Memory B cell (primary cell): ENCODE measurements at regions not wholly inside any gene's neighbourhood (a gene's known extent, or its start where the extent isn't known, plus 50 kb on each side); places are given as distances from the start of the nearest gene placed in this dataset.
"Not testable (repeated sequence)": the region's sequence is repeated elsewhere in the genome, so short reads cannot be mapped to it uniquely, and the experiment has no call there.

Source experiments
- ATAC-seq: fragments of 150-1000 bp; cut with Tn5 transposase; 2 replicates; pipeline ENCODE4 v1.10.0; 2021; ENCODE audit warnings: low read depth, mild to moderate bottlenecking, moderate library complexity
- DNase-seq, 2 donors: peaks; one replicate each; pipeline ENCODE4 v3.0.0; 2022; ENCODE audit warnings: low spot score in 2 of 2
- H3K27ac Mint-ChIP-seq: one replicate; pipeline ENCODE4 v1.8.0; 2022; ENCODE audit warnings: mild to moderate bottlenecking, moderate library complexity, mixed read lengths
- H3K27me3 Mint-ChIP-seq: one replicate; pipeline ENCODE4 v1.8.0; 2022; ENCODE audit warnings: mixed read lengths
- H3K36me3 Mint-ChIP-seq: one replicate; pipeline ENCODE4 v1.8.0; 2022; ENCODE audit warnings: mild to moderate bottlenecking, mixed read lengths
- H3K4me1 Mint-ChIP-seq: one replicate; pipeline ENCODE4 v1.8.0; 2022; ENCODE audit warnings: mixed read lengths
- H3K4me3 Mint-ChIP-seq: one replicate; pipeline ENCODE4 v1.8.0; 2022; ENCODE audit warnings: mild to moderate bottlenecking, moderate library complexity, mixed read lengths
- H3K9me3 Mint-ChIP-seq: one replicate; pipeline ENCODE4 v1.8.0; 2022; ENCODE audit warnings: mixed read lengths

DNA sequence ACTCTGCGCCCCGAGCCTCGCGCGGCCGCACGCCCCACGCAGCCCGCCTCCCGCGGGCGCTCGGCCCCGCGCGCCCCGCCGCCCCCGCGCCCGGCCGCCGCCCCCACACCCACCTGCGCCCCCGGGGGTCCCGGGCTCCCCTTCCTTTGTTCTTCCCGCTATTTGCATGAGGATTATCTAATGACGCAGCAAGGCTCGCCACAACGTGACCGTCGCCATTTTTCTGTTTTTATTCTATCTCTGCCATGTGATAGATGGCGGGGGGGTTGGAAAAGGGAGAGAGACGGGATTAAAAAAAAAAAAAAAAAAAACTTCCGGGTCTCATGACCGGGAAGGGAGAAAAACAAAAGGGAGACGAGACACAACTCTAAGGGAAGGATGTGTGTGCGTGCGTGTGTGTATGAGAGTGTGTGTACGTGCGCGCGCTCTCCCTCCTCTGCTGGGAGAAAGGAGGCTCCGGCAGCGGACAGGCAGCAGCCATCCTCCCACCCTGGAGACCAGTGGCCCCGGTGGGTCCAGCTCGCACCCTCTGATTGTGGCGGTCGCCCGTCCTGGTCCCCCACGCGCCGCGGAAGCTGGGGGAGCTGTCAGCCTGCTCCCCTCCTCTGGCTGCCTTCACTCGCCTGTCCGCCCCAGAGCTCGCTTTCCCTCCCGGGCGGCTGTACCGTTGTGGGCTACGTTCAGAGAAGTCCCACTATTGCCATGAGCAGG, 80.4 kb upstream of the AK4 start:
- DNase-seq = peak; percentile 61 to 64
- ATAC-seq = peak; percentile 33
- peak overlapping the region; percentile 99 for H3K27ac Mint-ChIP-seq
- peak overlapping the region; percentile 88 for H3K4me3 Mint-ChIP-seq
- H3K4me1 Mint-ChIP-seq = peaks cover 32% of the 10 kb centered on the region
- H3K9me3 Mint-ChIP-seq = no peaks in the 10 kb centered on the region
- H3K36me3 Mint-ChIP-seq = peaks cover 3% of the 10 kb centered on the region
- H3K27me3 Mint-ChIP-seq = no peaks in the 10 kb centered on the region

DNA sequence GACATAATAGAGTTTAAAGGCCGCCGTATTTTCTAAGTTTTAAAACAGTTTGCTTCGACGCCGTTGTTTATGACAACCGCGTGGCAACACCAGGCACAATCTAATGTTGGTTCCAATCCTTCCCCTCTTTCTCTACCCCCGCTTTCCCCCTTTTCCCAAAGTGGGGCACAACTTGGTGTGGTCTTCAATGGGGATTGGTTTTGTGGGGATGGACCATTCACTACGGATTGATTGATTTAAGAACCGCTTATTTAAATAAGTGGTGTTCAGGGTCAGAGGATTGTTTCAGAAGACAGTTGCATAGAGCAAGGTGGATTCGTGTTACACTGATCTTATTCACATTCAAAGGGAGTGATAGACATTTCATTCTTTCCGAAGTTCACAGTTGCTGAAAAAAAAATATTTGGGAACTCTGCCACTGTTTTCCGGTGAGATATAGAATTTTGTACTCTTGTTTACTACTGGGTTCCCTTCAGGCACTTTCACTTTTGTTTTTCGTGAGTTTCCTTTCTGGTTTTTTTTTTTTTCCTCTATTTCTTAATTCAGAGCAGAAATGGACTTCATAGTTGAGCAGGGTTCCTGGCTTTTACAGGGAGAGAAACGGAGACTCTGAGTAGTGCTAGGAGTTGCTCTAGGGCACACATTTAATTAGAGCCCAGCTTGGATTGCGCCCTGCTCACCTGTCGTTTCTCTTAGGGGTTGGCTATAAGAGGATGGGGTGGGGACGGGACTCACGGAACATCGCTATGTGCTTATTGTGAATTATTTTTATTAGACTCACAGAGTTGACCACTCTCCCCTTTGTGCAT, 79.6 kb upstream of the AK4 start:
- Mint-ChIP-seq H3K27me3 (no peaks in the 10 kb centered on the region), H3K4me1 (peaks cover 28% of the 10 kb centered on the region), H3K36me3 (peaks cover 3% of the 10 kb centered on the region), H3K9me3 (no peaks in the 10 kb centered on the region), H3K4me3 (peak overlapping the region; percentile 88), H3K27ac (peak overlapping the region; percentile 99)
- no peak for DNase-seq
- ATAC-seq = no peak

DNA sequence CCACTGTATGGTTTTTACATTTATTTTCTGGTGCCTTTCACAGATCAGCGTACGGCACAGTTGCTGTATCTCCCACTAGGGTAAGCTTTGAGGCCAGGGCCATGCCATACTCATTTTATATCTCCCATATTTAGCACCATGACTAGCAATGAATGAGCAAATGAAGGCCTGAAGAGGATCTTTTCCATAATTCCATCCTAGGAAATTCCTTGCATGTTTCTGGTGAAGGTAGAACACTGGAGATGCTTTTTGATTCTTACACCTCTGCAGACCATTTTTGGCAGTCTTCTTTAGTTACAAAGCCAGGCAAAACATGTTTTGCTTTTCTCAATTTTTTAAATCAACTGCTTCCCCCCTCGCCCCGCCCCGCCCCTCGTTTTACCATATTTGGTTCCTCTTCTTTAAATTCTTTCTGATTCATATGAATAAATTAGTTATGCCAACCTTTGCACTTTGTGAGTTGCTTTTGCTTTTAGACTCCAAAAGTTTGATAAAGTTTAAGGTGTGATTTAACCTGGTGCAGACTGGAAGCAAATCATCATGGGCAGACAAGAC, 78.9 kb upstream of the AK4 start:
- H3K4me3 Mint-ChIP-seq = peak overlapping the region; percentile 88
- H3K27me3 Mint-ChIP-seq = no peaks in the 10 kb centered on the region
- DNase-seq = no peak
- no peak for ATAC-seq
- peaks cover 28% of the 10 kb centered on the region for H3K4me1 Mint-ChIP-seq
- peaks cover 3% of the 10 kb centered on the region for H3K36me3 Mint-ChIP-seq
- H3K9me3 Mint-ChIP-seq = no peaks in the 10 kb centered on the region
- H3K27ac Mint-ChIP-seq = peak overlapping the region; percentile 99

DNA sequence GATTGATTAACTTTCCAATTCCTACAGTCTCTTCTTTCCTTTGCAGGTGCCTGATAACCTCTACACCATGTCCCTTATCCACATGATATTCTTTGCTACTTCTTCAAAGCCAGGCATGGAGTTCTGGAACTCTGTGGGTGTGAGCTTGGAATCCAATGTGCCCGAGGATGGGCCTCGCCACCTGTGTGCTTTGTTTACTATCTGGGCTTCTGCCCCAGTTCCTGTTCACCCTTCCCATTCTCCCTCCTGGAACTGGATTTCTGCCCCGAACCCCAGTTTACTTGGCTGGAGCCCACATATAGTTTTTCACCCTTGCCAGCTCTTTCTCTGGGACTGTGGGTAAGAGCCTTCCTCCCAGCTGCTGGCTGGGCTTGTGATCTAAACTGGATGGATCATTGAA, 75.2 kb upstream of the AK4 start:
- Mint-ChIP-seq H3K9me3 (no peaks in the 10 kb centered on the region), H3K27me3 (no peaks in the 10 kb centered on the region), H3K27ac (no peak overlapping the region), H3K4me1 (peaks cover 9% of the 10 kb centered on the region), H3K36me3 (no peaks in the 10 kb centered on the region), H3K4me3 (no peak overlapping the region)
- DNase-seq (no peak), ATAC-seq (no peak)

DNA sequence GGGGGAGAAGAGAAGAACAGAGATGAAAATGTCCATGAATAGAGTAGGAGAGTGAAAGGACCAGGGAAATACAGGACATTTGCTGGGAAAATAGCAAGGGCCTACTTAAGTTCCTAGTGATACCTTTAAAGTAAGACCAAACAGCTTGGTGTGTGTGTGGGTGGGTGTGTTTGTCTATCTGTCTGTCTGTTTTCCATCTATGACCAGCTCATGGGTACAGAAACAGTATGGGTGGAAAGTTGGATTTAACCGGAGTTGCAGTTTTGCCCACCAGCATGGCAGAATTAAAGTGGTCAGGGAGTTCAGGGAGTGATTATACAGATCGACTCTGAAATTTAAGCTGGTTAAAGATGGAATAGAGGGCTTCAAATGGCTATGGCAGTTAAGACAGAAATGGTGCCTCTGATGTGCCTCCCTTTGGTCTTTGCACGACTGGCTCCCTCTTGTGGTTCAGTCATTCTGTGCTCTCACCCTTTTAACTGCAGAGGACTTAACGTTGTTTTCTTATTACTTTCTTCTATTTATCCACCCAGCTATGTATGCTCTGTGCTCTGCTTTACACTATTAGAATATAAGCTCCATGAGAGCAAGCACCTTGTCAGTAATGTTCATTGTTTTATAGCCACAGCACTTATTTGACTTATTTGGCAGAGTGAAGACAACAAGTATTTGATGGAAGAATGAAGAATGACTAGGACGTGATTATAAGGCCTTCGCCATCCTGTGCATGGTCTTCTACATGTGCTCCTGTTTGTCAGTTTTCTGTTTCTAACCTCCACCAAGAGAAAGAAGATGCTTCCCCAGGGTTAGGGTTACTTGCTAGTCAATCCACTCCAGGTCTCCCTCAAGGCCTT, 72.7 kb upstream of the AK4 start:
- H3K4me3 Mint-ChIP-seq = no peak overlapping the region
- H3K36me3 Mint-ChIP-seq = no peaks in the 10 kb centered on the region
- H3K27me3 Mint-ChIP-seq = peaks cover 4% of the 10 kb centered on the region
- ATAC-seq (peak; percentile 99), DNase-seq (peak; percentile 53 to 65)
- H3K4me1 Mint-ChIP-seq = peaks cover 2% of the 10 kb centered on the region
- H3K9me3 Mint-ChIP-seq = no peaks in the 10 kb centered on the region
- H3K27ac Mint-ChIP-seq = no peak overlapping the region

DNA sequence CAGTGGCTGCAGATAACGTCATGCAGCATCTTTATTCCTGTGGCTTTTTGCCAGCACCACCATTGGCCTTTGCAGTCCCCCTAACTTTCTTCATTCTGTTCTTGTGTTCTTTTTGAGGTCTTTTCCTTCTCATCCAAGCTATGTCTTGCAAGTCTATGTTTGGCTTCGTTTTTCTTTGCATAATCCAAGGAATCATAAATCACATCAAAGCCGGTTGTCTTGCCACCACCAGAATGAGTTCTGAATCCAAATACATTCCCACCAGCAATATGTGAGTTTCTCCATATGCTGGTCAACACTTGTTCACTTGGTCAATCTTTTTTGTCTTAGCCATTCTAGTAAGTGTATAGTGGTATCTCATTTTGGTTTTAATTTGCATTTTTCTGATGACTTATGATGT, 70.6 kb upstream of the AK4 start:
- H3K4me1 Mint-ChIP-seq = peaks cover 2% of the 10 kb centered on the region
- no peaks in the 10 kb centered on the region for H3K36me3 Mint-ChIP-seq
- H3K4me3 Mint-ChIP-seq = no peak overlapping the region
- H3K27ac Mint-ChIP-seq = no peak overlapping the region
- peaks cover 6% of the 10 kb centered on the region for H3K27me3 Mint-ChIP-seq
- DNase-seq = no peak
- no peak for ATAC-seq
- H3K9me3 Mint-ChIP-seq = no peaks in the 10 kb centered on the region

DNA sequence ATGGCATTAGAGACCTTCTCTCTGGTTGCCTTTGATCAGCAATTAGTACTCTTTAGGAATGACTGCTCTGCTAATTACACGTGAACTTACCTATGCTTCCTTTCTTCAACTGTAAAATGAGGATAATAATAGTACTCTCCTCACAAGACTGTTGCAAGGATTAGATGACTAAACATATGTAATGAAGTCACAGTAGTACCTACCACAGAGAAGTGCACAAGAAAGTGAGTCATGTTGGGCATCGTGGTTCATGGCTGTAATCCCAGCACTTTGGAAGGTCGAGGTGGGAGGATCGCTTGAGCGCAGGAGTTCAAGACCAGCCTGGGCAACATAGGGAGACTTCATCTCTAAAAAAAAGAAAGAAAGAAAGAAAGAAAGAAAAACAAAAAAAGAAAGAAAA, 68.1 kb upstream of the AK4 start:
- no peaks in the 10 kb centered on the region for H3K36me3 Mint-ChIP-seq
- no peak for DNase-seq
- ATAC-seq = no peak
- no peak overlapping the region for H3K27ac Mint-ChIP-seq
- H3K4me1 Mint-ChIP-seq = peaks cover 2% of the 10 kb centered on the region
- H3K4me3 Mint-ChIP-seq = no peak overlapping the region
- peaks cover 6% of the 10 kb centered on the region for H3K27me3 Mint-ChIP-seq
- H3K9me3 Mint-ChIP-seq = no peaks in the 10 kb centered on the region

DNA sequence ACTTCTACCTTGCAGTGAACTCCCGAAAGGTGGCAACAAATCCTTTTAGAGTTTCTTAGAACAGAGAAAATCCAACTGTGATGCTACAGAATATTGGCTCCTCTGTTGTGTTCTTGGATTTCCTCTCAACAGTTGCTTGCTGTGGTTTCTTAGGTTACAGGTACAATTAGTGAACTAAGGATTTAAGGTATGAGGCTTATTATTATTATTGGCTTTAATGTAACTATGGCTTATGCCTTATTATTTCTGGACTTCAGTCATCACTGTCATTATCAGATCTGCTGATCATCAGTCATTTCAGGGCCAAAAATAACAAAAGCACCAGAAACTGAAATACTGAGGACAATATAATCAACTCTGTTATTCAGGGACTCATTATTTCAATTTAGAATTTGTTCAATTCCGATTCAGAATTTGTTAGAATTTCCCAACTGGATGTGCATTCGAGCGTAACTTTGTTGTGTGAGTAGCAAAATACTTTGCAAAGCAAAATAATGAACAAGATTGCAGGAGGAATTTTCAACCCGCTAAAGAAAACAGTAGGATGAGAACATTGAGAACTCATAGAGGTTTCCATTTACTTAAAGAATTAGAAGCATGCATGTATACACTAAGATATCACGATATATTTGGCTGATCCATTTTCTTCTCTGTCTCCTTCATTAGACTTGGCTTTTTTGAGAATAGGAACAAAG, 65.5 kb upstream of the AK4 start:
- DNase-seq (no peak), ATAC-seq (no peak)
- peaks cover 8% of the 10 kb centered on the region for H3K27me3 Mint-ChIP-seq
- no peak overlapping the region for H3K27ac Mint-ChIP-seq
- H3K4me1 Mint-ChIP-seq = no peaks in the 10 kb centered on the region
- peaks cover 2% of the 10 kb centered on the region for H3K36me3 Mint-ChIP-seq
- no peak overlapping the region for H3K4me3 Mint-ChIP-seq
- peaks cover 3% of the 10 kb centered on the region for H3K9me3 Mint-ChIP-seq

DNA sequence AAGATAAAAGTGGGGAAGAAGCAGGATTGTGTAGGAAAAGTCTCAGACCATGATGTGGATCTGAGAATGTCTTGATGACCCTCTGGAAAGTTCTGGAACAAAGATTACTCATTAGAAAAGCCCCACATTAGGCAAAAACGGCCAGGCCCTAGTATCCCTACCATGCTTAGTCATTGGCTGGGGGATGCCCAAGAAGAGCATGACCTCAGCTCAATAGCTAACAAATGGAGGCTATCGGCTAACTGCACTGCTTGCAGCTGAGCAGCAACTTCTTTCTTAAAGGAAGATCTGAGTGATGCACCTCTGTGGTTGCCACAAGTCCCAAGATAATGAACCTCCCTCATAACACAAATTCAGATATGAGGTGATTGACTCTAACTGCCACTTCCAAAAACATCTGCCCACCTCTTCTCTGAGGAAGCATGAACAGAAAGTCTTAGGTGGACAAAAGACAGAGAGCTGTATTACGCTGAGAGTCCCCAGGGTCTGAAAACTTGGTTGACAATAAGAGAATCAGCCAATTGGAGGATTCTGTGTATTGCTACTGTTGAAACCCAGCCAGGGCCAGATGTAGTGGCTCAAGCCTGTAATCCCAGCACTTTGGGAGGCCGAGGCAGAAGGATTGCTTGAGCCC, 64.6 kb upstream of the AK4 start:
- H3K27ac Mint-ChIP-seq = no peak overlapping the region
- no peaks in the 10 kb centered on the region for H3K4me1 Mint-ChIP-seq
- no peak overlapping the region for H3K4me3 Mint-ChIP-seq
- DNase-seq = no peak
- H3K27me3 Mint-ChIP-seq = peaks cover 11% of the 10 kb centered on the region
- peaks cover 2% of the 10 kb centered on the region for H3K36me3 Mint-ChIP-seq
- no peak for ATAC-seq
- peaks cover 6% of the 10 kb centered on the region for H3K9me3 Mint-ChIP-seq

DNA sequence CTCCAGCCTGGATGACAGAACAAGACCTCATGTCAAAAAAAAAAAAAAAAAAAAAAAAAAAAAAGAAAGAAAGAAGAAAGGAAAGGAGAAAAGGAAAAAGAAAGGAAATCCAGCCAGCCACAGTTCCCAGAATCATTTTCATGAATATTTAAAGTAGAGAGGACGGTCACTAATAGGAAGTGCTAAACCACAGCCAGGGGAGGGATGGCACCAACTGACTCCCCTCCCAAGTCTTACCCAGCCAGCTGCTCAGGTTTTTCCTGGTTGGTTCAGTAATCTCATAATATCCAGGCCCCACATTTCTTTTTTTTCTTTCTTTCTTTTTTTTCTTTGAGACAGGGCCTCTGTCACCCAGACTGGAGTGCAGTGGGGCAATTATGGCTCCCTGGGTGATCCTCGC, 63.9 kb upstream of the AK4 start:
- no peaks in the 10 kb centered on the region for H3K4me1 Mint-ChIP-seq
- DNase-seq = no peak
- peaks cover 6% of the 10 kb centered on the region for H3K9me3 Mint-ChIP-seq
- H3K36me3 Mint-ChIP-seq = peaks cover 2% of the 10 kb centered on the region
- H3K4me3 Mint-ChIP-seq = no peak overlapping the region
- H3K27me3 Mint-ChIP-seq = peaks cover 11% of the 10 kb centered on the region
- H3K27ac Mint-ChIP-seq = no peak overlapping the region
- ATAC-seq = no peak

DNA sequence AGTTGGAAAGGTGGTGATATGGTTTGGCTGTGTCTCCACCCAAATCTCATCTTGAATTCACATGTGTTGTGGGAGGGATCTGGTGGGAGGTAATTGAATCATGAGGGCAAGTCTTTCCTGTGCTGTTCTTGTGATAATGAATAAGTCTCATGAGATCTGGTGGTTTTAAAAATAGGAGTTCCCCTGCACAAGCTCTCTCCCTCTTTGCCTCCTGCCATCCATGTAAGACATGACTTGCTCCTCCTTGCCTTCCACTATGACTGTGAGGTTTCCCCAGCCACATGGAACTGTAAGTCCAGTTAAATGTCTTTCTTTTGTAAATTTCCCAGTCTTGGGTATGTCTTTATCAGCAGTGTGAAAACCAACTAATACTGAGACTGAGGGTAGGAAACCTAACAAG, 60.5 kb upstream of the AK4 start:
- H3K9me3 Mint-ChIP-seq, H3K27ac Mint-ChIP-seq, ATAC-seq, H3K4me3 Mint-ChIP-seq, H3K27me3 Mint-ChIP-seq, DNase-seq, H3K36me3 Mint-ChIP-seq, H3K4me1 Mint-ChIP-seq: not testable (repeated sequence)

DNA sequence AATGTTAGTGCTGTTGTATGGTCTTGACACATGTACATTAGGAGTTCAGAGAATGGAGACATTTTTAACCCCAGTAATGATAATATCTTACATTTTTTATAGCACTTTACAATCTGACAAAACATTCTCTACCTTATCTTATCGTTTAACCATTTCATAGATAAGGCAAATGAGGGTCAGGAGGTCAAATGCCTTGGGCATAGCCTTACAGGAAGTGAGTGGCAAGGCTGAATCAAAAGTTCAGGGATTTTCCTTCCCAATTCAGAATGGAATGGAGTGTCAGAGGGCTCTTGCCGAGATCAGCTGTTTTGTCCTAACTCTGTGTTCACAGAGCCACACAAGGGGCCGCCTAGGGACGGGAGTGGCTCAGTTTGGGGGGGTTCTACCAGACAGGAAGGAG, 57.6 kb upstream of the AK4 start:
- Mint-ChIP-seq H3K36me3 (peaks cover 2% of the 10 kb centered on the region), H3K27ac (no peak overlapping the region), H3K9me3 (peaks cover 6% of the 10 kb centered on the region), H3K4me1 (no peaks in the 10 kb centered on the region), H3K27me3 (peaks cover 11% of the 10 kb centered on the region), H3K4me3 (no peak overlapping the region)
- no peak for ATAC-seq
- DNase-seq = no peak

DNA sequence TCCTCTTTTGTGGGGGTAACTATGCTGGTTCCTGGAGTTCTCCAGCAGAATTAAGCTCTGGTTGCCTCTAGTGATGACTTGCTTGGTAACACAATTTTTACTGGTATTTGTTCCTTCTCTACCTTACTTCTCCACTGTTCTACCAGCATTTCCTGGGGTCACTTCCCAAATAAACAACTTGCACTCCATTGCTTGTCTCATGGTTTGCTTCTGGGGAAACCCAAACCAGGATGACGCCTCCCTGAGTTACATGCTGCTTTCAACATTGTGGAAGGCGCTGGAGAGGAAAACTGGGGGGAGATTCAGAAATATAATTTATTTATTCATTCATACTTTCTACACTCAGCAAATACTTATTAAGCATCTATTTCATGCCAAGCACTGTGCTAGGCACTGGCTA, 55.3 kb upstream of the AK4 start:
- Mint-ChIP-seq H3K27ac (no peak overlapping the region), H3K27me3 (peaks cover 7% of the 10 kb centered on the region), H3K36me3 (no peaks in the 10 kb centered on the region), H3K4me1 (no peaks in the 10 kb centered on the region), H3K4me3 (no peak overlapping the region), H3K9me3 (peaks cover 1% of the 10 kb centered on the region)
- ATAC-seq (no peak), DNase-seq (no peak)
